ENCODE measurements at regions not wholly inside any gene's neighbourhood (a gene's known extent, or its start where the extent isn't known, plus 50 kb on each side); places are given as distances from the start of the nearest gene placed in this dataset.

DNA sequence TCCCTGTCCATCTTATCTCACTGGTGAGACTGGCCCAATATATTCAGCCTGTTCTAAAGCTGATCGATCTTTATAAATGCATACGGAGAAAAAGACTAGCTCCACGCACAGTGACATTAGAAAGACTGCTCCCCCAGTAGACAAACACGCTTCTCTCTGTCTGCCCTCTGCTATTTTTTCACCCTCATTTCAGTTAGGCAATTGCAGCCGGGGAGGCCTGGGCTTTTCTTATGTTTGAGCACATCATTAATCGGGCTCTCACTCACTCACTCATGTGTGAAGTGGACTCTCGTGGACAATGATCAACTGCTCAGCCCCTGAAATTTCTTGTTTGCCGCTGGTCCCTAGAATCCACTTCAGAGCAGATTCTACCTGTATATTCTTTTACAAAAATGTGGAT lies 824.7 kb upstream of the TENM3 start:
- DNase-seq = no peak

DNA sequence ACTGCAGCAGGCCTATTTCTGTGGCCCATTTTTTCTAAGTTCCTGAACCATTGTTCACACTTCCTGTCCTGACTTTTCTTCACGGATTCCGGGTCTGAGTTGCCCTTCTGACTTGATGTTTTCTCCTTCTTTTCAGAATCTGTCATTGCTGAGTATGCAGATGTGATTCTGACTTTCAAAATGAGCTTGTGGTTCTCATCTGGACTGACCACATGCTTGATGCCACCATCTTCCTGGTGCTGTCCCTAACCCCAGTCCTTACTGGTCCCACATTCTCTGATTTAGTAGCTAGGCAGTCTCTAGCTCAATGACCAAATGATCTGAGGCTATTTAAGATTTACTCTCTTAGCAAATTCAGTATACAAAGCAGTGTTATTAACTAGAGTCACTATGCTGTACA lies 822.3 kb upstream of the TENM3 start:
- no peak for DNase-seq

DNA sequence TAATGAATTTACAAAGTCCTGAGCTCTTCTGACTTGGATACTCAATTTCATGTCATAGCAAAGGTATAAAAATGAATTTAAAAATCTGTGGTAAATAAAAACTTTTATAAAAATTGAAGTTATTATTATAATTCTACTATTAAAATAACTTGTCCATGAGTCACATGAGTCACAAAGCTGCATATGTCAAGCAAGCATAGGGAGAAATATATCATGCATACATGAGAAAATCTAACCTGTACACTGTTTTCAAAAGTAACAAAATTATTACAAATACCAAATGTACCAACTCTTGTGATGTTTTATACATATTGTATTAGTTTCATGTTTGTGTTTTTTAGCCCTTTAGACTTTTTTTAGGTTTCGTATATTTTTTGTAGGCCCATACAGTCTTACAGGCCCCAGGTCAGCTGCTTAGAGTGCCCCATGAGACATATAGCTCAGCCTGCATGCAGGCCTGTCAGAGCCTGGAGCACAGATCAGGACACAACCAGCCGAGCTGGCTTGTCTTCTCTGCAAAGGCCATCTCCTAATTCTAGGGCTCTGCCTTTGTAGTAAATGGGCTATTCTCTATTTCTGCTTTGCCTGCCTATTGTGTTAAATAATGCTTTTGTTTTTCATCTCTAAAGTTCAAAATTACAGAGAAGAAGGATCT lies 818.7 kb upstream of the TENM3 start:
- no peak for DNase-seq

DNA sequence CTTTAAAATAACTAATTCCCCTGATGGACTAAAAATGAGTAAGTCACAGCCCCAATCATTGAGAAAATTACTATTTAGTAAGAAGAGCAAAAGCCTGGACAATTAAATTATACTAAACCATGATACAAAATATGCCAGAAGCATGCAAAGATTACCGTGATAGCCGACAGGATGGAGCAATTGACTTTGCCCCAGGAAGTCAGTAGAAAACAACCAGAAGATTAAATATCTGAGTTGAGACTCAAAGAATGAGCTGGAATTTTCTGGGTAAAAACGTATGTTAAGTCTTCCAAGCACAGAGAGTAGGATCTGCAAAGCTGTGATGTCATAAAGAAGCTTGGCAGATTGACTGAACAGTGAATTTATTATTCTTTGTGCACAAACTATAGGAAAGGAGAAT lies 816.1 kb upstream of the TENM3 start:
- DNase-seq = no peak

DNA sequence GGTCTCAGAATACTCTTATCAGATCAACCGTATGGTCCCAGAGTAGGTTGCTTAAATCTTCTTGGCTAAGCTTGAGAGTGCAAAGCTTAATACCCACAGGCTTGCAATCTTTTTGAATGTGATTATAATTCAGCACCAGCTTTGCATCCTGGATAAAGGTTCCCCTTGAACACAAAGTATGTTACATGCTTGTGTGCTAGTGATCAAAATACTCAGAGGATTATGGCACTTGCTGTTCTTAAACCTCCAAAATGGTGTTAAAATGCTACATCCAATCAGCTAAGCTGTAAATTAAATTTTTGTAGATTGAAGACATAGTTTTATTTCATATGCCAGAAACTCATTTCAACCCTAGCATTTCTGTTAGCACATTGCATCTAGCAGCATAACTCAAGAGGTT lies 812.2 kb upstream of the TENM3 start:
- DNase-seq = no peak

DNA sequence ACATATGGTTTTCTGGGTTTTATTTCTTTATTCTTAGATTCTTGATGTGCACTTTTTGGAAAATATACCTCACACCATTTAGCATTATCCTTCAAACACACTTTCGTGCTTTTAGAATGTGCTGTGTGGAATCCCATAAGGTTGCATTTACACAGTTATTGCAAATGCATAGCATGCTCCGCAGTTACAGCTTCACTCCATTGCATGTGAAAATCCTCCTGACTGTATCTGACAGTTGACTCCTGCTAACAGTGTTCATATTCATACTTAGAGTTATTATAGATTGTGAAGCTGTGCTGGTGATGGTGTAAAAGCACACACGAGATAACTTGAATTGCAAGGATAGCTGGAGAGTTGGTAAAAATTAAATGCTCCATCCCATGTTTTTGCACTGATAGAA lies 811.5 kb upstream of the TENM3 start:
- DNase-seq = no peak

DNA sequence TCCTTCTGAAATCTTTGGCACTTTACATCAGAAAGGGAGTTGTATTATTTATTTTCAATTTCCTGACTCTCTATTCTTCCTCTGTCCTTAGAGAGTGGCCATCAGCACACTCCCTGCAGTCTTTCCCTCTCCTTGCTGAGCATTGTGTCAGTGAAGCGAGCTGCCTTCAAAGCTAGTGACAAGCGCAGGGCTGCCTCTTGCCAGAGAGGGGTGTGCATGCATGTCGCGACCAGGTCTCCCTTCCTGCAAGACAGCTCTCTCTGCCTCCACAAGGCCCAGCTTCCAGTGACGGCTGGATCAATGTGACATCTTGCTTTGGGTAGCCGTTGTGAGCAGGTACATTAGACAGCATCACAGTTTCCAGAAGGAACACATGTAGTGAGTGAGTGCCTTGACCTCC lies 810.9 kb upstream of the TENM3 start:
- no peak for DNase-seq

DNA sequence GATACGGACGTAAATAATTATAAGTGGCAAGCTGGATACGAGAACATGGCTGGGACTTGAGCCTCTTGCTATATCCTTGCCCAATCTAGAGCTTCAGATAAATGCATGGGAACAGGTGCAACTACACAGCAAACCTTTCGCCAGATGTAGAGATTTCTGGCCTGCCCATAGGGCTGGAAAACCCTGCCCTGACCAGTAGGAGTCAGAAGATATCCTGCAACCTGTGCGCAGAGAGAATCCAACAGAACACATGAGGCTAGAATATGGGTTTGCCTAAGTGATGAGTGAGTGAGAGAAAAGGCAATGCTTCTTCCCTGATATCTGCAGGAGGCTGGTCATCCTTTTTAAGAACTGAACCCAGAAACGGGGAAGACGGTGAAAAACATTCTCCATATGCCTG lies 805.3 kb upstream of the TENM3 start:
- DNase-seq = no peak

DNA sequence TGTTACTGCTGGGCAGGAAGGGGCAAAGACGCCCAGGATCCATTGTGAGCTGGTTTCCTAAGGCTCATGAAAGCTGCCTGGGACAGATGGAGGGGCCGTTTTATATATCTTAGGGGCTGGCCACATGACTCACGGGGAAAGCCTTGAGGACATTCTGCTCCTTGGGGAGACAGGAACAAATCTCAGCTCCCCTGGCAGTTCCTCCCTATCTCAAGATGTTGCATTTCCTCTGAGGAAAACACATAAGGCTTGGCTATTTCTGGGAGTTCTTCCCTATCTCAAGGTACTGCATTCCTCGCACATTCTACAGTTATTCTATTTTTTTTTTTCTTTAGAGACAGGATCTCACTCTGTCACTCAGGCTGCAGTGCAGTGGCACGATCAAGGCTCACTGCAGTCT lies 804.6 kb upstream of the TENM3 start:
- no peak for DNase-seq

DNA sequence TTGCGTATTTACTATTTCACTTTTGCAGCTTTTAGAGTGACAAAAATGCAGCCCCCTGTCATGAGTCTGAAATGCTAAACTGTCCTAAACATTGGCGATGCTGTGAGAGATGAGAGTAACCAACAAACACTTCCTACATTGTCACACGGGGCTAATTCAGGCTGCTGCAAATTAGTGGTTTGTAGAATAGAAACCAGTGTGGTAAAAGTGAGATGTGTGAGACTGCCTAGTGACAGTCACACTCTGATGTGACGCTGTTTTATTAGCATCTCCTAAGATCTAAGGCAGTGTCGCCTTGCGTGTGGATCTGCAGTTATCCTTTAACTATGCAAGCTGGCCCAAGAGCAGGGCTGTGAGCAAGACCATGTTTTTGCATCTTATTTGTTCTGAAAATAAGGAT lies 800.2 kb upstream of the TENM3 start:
- no peak for DNase-seq

DNA sequence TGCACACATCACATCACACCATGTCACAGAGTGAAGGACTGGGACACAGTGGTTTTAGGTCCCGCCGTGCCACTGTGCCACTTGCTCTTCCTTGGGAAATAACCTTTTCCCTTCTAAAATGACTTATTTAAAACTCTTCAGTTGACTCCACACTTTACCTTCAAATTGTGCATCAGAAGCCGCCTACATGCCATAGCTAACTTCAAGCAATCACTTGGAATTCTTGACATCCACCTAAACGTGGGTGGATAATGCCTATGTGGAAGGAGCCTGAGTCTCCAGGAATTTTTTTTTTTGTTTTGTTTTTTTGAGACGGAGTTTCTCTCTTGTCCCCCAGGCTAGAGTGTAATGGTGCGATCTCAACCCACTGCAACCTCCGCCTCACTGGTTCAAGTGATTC lies 777.4 kb upstream of the TENM3 start:
- no peak for DNase-seq

DNA sequence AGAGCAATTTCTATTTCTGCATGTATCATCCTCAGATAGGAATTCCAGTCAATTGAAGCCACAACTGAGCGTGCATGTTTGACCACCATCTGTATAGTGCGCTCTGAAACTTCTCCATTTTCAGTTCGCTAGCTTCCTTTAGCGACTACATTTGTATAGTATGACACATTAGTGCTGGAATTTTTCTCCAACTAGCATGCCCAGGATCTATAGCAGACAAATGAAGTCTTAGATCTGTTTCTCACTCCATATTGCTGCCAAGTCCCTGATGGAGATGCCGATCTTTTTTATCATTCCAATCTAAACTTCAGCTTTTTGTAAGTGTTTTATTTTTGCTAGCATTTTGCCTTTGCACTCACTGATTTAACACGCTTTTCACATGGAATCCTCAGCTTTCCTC lies 774.8 kb upstream of the TENM3 start:
- DNase-seq = no peak

DNA sequence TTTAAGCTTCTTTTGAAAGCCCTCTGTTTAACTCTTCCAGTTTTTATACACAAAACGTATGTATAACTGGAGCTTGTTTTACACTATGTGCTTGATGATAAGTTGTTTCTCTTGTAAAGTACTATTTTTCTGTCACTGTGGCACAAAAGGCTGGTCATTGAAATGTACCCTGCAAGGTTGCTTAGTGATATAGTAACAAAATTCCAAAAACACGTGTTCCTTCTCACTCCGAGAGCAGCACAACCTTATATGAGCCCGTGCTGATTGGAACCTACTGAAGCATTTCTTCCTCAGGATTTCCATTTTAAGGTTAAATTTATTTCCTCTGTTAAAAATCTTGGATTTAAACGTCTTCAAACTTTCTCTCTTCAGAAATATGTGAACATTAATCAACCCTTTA lies 772.9 kb upstream of the TENM3 start:
- no peak for DNase-seq

DNA sequence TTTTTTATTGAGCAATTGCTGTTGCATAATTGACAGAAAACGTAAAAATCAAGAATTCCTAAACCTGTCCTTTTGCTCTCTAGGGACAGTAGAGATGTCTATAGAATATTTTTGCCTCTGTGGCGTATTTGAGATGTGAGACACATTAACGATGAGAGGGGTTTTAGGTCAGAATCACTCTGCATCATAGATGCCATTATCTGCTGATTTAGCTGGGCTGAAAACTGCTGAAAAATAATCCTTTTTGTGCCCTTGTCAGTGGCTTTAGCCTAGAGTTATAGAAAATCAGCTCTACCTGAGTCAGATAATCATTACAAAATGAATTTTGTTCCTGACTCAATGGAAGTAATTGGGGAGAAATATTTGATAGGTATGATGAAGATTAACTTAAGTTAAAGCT lies 767.8 kb upstream of the TENM3 start:
- no peak for DNase-seq

DNA sequence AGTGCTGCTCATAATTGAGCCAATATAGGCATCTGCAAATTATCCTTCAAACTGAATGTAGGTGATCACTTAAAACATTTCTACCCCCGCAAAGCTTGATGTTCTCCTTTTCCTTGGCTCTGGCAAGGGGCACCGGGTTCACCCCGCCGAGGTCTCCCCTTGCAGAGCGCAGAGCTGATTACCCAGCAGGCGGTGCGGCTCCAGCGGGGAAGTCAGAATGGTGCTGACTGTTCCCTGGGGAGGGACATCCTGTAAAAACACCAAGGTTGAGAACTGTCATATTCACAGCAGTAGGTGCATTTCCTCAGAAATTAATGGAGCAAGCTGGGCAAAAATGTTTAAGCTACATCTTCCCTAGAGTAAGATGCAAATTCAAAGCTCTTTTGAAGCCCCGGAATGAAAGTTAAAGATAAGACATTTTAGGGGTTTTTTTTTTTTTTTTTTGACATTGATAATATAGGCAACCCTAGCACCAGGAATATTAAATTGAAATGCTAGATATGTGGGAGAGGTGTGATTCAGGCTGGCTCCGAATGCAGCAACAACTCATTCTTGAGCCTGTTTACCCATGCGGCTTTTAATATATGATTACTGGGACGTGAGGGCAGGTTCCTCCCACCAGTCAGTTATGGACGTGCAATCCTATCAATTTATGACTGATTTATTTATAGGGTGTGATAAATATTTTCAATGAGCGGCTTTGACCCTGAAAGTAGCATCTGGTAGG lies 767.3 kb upstream of the TENM3 start:
- DNase-seq = no peak

DNA sequence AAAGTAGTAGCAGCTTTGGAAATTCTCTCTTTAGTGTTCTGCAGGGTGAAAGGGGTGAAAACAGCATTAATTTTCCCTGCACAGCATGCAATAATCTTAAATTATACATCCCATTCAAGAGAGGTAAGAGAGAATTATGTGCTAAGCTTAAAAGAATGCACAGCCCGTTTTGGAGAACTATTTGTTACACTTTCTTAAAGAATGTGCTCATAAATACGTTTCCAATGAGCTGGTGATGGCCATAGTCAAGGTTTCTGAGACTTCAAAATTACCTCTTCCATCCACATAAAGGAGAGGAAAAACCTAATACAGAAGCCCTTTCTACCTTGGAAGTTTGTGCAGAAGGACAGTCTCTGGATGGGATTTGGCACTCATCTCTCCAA lies 766.7 kb upstream of the TENM3 start:
- no peak for DNase-seq

DNA sequence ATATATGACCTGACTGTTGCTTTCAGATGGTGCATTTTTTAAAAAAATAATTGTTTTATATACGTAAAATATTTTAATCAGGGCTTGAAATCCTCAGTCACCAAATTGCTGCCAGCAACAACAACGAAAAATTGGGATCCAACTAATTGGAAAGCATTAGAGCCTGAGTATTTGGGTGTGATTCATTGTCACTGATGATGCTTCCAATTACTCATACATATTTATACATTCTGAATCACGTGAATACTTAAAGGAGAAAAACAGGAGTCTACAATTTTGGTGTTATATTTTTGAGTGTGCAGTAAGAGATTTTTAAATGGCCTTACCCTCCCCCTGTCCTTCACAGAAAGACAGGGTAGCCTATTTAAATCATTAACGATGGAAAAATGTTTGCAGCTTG lies 765.6 kb upstream of the TENM3 start:
- no peak for DNase-seq

DNA sequence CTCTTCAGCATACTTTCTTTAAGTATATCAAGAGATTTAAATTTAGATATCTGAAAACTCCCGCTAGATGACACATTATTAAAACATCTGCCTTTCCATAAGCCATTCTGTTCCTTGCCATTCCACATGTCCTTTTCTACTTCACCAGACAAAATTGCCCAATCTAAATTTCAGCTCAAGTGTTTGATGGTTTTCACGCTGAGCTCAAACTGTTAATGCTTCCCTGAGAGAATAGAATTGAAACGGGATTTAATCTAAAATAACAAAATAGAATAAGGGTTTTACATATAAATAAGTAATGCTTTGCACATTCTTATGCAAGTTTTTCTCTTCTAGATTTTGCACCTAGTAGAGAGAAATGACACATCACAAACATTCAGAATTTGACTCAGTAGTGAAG lies 764.5 kb upstream of the TENM3 start:
- DNase-seq = no peak

DNA sequence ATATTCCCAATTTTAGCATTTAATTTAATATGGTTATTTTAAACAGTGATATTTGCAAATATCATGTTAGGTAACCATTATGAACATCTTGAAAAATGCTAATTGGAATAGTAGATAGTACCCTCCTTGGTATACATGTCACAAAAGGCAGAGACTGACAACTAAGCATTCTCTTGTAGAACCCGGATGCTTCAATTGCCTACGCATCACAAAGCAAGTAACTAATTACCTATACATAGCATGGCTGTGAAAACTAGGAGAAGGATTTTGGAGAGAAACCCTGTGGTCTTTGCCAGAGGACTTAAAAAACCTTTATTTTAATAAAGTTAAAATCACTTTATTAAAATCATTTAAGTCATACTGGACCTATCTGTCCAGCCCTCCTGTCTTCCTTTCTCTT lies 764.1 kb upstream of the TENM3 start:
- DNase-seq = no peak

DNA sequence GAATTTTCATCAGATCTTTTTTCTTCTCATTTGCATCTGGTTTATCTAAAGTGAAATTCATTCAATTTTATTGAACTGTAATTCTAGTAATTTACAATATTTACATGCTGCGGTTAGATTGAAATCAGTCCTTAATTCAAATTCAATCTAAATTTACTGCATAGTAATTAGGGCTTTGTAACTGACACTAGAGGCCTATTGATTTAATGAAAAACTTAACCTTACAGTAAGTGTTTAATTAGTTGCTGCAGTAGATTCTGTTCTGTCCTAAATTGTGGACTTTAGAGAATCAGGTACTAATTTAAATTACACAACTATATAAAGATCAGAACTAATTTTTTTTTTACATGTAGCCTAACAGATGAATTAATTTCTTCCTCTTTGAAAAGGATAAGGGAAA lies 758.8 kb upstream of the TENM3 start:
- no peak for DNase-seq

DNA sequence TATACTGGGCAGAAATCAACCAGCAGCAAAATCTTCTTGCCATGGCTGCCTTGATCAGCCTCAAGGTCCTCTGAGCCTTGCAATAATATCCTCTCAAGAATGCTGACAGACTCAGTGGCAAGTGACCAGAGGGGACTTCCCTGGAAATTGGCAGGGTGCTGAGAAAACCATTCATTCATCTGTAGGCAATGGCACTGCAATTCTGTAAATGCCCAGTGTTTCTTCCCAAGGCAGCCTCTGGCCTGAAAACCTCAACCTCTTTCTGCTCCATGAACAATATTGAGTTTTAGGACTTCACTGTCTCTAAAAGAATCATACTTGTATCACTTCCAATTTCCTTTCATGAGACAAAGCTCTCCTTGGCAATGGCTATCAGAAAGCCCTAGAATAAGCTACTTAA lies 754.3 kb upstream of the TENM3 start:
- peak in 1 of 2 donors; percentile 39 for DNase-seq

DNA sequence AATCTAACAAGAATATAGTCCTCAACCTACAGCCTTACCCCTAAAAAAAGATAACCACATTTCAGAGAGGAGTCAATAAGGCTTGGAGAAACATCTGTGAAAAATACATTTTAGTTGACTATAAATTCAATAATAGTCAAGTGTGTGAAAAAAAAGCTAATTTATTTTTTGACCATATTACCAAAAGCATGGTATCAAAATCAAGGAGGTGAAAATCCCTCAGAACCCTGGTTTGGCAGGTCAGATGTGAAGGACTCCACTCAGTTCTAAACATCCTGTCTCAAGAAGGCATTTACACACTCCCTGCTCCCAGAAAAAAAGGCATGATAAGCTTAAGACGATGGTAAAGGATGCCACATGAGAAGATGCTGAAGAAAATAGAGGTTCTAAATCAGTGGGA lies 745.1 kb upstream of the TENM3 start:
- DNase-seq = no peak

DNA sequence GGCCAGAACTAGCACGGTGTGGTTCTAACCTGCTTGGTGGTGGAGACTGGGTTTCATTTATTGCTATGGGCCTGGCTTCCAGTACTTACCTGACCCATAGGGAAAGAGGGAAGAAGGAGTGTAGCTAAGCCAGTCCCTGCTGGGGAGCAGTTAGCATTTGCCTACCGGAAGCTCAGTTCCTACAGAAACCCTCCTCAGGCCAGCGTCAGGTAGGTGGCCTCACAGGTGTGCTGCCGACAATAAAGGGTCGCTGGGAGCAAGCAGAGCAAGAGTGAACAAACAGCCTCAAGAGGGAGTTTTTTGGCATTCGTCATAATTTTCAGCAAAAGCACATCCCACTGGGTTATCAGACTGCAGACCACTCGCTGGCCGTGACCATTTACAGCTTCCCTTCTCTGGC lies 740.6 kb upstream of the TENM3 start:
- DNase-seq = no peak

DNA sequence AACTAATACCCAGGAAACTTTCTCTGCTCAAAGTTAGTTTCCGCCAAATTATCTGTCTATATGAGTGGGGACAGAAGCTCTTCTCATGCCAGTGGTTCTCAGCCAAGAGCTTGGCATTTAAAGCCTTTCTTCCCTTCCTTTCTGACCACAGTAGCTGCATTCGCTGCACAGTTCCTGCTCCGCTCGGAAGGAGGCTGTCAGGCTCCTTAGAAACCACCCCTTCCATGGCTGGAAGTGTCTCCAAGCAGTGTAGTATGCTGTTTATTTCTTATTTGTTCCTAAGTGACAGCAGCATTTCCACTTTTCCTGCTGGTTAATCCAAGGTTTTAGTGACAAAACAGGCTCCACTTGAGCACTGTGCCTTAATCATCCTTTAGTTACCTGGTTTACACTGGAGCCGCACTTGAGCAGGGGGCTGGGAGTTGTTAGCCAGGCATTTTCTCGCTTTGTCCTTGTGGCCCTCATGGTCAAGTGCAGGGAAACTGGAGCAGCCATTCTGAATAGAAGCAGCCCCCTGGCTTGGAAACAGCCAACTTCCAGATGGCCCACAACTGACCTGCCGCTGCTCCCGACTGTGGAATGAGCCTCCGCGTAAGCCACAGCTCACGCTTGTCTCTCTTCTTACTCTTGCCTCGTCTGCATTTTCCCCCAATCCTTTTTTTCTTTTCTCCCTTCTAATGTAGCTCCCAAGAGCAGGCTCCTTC lies 739.4 kb upstream of the TENM3 start:
- no peak for DNase-seq

DNA sequence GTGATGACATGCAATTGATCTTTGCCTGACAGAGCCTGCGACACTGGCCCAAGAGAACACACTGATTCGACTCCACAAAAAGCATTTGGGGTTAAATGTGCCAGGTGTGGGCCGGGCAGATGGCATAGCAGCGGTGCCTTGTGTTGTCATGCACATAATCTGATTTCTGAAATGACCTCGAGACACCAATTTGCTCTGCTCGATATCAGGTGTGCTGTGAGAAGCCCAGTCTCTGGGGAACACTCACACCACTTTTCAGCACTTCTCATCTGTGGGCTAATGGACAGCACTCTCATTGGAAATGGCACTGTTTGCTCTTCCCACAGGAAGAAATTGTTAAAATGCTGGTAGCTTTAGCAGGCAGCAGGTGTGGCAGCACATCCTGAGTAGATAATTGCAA lies 738.3 kb upstream of the TENM3 start:
- no peak for DNase-seq
